HG02588 (cell line): ENCODE measurements at regions not wholly inside any gene's neighbourhood (a gene's known extent, or its start where the extent isn't known, plus 50 kb on each side); places are given as distances from the start of the nearest gene placed in this dataset.

Experiments used
- ATAC-seq: cut with Tn5 transposase; IDR thresholded peaks from one replicate; pipeline ENCODE4 v1.9.1; 2021; ENCODE audit warnings: mild to moderate bottlenecking, moderate library complexity; ENCODE audit not compliant: unreplicated experiment

GRCh38 chrX:68897118-68897945 is 68.5 kb downstream of the EFNB1 start:
- ATAC-seq = no peak

GRCh38 chrX:68896581-68896980 is 67.8 kb downstream of the EFNB1 start:
- no peak for ATAC-seq

GRCh38 chrX:68895778-68896177 is 67.0 kb downstream of the EFNB1 start:
- no peak for ATAC-seq

- no peak for ATAC-seq
These were observed 66.5 kb downstream of the EFNB1 start for GRCh38 chrX:68895341-68895755.

- peak; percentile 58 for ATAC-seq
These were observed 65.9 kb downstream of the EFNB1 start for GRCh38 chrX:68894513-68895340.

- ATAC-seq = peak; percentile 8
These were observed 65.3 kb downstream of the EFNB1 start for GRCh38 chrX:68894142-68894512.

GRCh38 chrX:68892651-68893050 is 63.8 kb downstream of the EFNB1 start:
- no peak for ATAC-seq

- ATAC-seq = no peak
These were observed 63.3 kb downstream of the EFNB1 start for GRCh38 chrX:68892134-68892533.
